Heart left ventricle (tissue), 16 donors: ENCODE measurements at regions not wholly inside any gene's neighbourhood (a gene's known extent, or its start where the extent isn't known, plus 50 kb on each side); places are given as distances from the start of the nearest gene placed in this dataset.
"Not testable (repeated sequence)": the region's sequence is repeated elsewhere in the genome, so short reads cannot be mapped to it uniquely, and the experiment has no call there.

Source experiments
- ATAC-seq, 4 donors: fragments of 200-7000 bp; cut with Tn5 transposase; one replicate each; pipeline ENCODE4 v1.9.1; 2020 to 2022; ENCODE audit warnings: moderate library complexity in 4 of 4, mild to moderate bottlenecking in 3 of 4, moderate number of reproducible peaks in 1 of 4
- DNase-seq, 5 donors: peaks; one replicate each; pipeline ENCODE4 v3.0.0-alpha.2; 2020
- H3K27ac ChIP-seq, 12 donors: fragments of 200-600 bp; sonication (generic) in 4 of 12; one replicate each; pipeline versions ENCODE4 v1.5.0 to v1.8.0; 2016 to 2022; ENCODE audit warnings: mild to moderate bottlenecking in 2 of 12
- H3K27me3 ChIP-seq, 9 donors: fragments of 200-600 bp; sonication (generic) in 2 of 9; one replicate each; pipeline versions ENCODE4 v1.5.1 to v1.8.0; 2016 to 2022; ENCODE audit warnings: mild to moderate bottlenecking in 3 of 9
- H3K36me3 ChIP-seq, 9 donors: fragments of 200-600 bp; sonication (generic) in 2 of 9; one replicate each; pipeline versions ENCODE4 v1.5.0 to v1.8.0; 2018 to 2022; ENCODE audit warnings: mild to moderate bottlenecking in 2 of 9
- H3K4me1 ChIP-seq, 12 donors: fragments of 200-600 bp; sonication (generic) in 4 of 12; one replicate each; pipeline versions ENCODE4 v1.5.0 to v1.8.0; 2016 to 2022; ENCODE audit warnings: mild to moderate bottlenecking in 3 of 12
- H3K4me3 ChIP-seq, 12 donors: fragments of 200-600 bp; sonication (generic) in 4 of 12; one replicate each; pipeline versions ENCODE4 v1.5.0 to v1.8.0; 2017 to 2022; ENCODE audit warnings: mild to moderate bottlenecking in 9 of 12, moderate library complexity in 4 of 12
- H3K9me3 ChIP-seq, 12 donors: fragments of 200-600 bp; sonication (generic) in 4 of 12; one replicate each; pipeline versions ENCODE4 v1.5.0 to v1.8.0; 2016 to 2022; ENCODE audit warnings: mild to moderate bottlenecking in 1 of 12
- CTCF ChIP-seq, 12 donors: fragments of 200-600 bp; sonication (generic) in 4 of 12; IDR thresholded peaks; one replicate each; pipeline versions ENCODE4 v1.5.0 to v1.8.0; 2018 to 2022; ENCODE audit warnings: antibody characterized with exemption in 12 of 12, mild to moderate bottlenecking in 5 of 12
- POLR2A ChIP-seq, 2 donors: fragments of 450-650 bp; IDR thresholded peaks; one replicate each; pipeline ENCODE4 v1.6.1; 2017; ENCODE audit warnings: antibody characterized with exemption in 2 of 2, mild to moderate bottlenecking in 2 of 2, moderate library complexity in 2 of 2
- WGBS, 4 donors: extraction: QIAGEN DNeasy Blood & Tissue Kit in 2 of 4; methylation state at CpG; one replicate each; pipeline versions ENCODE4 v1.1.5 to v1.1.7; 2013 to 2018; 5-methylcytosine and 5-hydroxymethylcytosine counted together
- intact Hi-C, 10 donors: fragments of 100-400 bp; cut with DNase I; formaldehyde crosslinking; loops; one replicate each; pipeline versions ENCODE4 v1.11.1 to v1.14.2; 2022
- donor health status: ischemic (EF 13 %, LVEDD 7.1; RV severe dilation, severe dysfunction).
- donor health status: healthy with polysubstance abuse.
- donor health status: DM: no; HTN: yes; CAD: no.
- donor health status: DM: no; HTN: no; CAD: no.
- donor health status: ischemic (EF 25% LVEDD 6.9; RV normal size, moderate dysfunction).
- donor health status: ischemic (EF 25% LVEDD 5.7; RV mildly dilated, moderate dysfunction).
- donor health status: healthy.
- donor health status: DM: yes; HTN: yes; CAD: no.
- donor health status: ischemic (EF 35%, LVEDD 5.7; RV mildly dilated, moderate dysfunction).
- donor health status: nonischemic (EF 11% LVEDD 7.7; RV severe dilation, severe dysfunction).
- donor health status: DM: yes; HTN: yes; CAD: no.
- donor health status: PGD.
- donor health status: ischemic (EF 29% LVEDD 5.4; RV normal size, mild dysfunction).
- donor health status: nonischemic (EF 23%, LVEDD 6.1; RV moderate dilation, normal function).

- H3K9me3 ChIP-seq: peaks cover 0 to 7% (median 0%) of the 10 kb centered on the region in 12 donors
- TF ChIP-seq POLR2A (IDR thresholded peaks at IDR 0.05): no peak
- no peak for TF ChIP-seq CTCF (IDR thresholded peaks at IDR 0.05)
- H3K4me1 ChIP-seq: no peaks in the 10 kb centered on the region
- H3K4me3 ChIP-seq: no peak overlapping the region
- no peaks in the 10 kb centered on the region for H3K27me3 ChIP-seq
- DNase-seq: no peak
- H3K27ac ChIP-seq: no peak overlapping the region
- 60 to 82% (median 67%) methylated on average over 2 of the region's 2 CpGs for WGBS, 4 donors
- ATAC-seq: no peak
- no peaks in the 10 kb centered on the region for H3K36me3 ChIP-seq
- intact Hi-C loops: no loop called here
These were observed 645.6 kb upstream of the ZNF804A start for GRCh38 chr2:183952741-183953140.

GRCh38 chr2:183963609-183964008, 634.7 kb upstream of the ZNF804A start:
- no peaks in the 10 kb centered on the region for H3K4me1 ChIP-seq
- DNase-seq (no peak), ATAC-seq (no peak)
- TF ChIP-seq CTCF (IDR thresholded peaks at IDR 0.05) (no peak), POLR2A (IDR thresholded peaks at IDR 0.05) (no peak)
- no peak overlapping the region for H3K27ac ChIP-seq
- no peaks in the 10 kb centered on the region for H3K36me3 ChIP-seq
- H3K27me3 ChIP-seq: no peaks in the 10 kb centered on the region
- no peak overlapping the region for H3K4me3 ChIP-seq
- intact Hi-C loops: no loop called here
- WGBS, 4 donors: 46 to 53% (median 47%) methylated on average over 1 of the region's 1 CpG
- H3K9me3 ChIP-seq: no peaks in the 10 kb centered on the region

GRCh38 chr2:183964565-183964964, 633.8 kb upstream of the ZNF804A start:
- Histone ChIP-seq H3K27ac (no peak overlapping the region), H3K4me1 (no peaks in the 10 kb centered on the region), H3K27me3 (no peaks in the 10 kb centered on the region), H3K36me3 (no peaks in the 10 kb centered on the region), H3K9me3 (no peaks in the 10 kb centered on the region), H3K4me3 (no peak overlapping the region)
- intact Hi-C loops: no loop called here
- 66 to 70% (median 67%) methylated on average over 1 of the region's 1 CpG for WGBS, 4 donors
- TF ChIP-seq POLR2A (IDR thresholded peaks at IDR 0.05) (no peak), CTCF (IDR thresholded peaks at IDR 0.05) (no peak)
- DNase-seq: no peak
- ATAC-seq: no peak

GRCh38 chr2:183967756-183968155, 630.6 kb upstream of the ZNF804A start:
- peaks cover 0 to 4% (median 0%) of the 10 kb centered on the region in 12 donors for H3K9me3 ChIP-seq
- H3K36me3 ChIP-seq: no peaks in the 10 kb centered on the region
- WGBS, 4 donors: 88 to 94% (median 90%) methylated on average over 6 of the region's 6 CpGs
- no peak for ATAC-seq
- intact Hi-C loops: loop anchor here in 1 of 10 donors (2.0 kb wide), 1 partner anchor 51 kb away; no protein-coding TSS in a partner anchor
- H3K27ac ChIP-seq: no peak overlapping the region
- no peaks in the 10 kb centered on the region for H3K4me1 ChIP-seq
- TF ChIP-seq POLR2A (IDR thresholded peaks at IDR 0.05): no peak
- no peak for TF ChIP-seq CTCF (IDR thresholded peaks at IDR 0.05)
- no peak overlapping the region for H3K4me3 ChIP-seq
- no peaks in the 10 kb centered on the region for H3K27me3 ChIP-seq
- DNase-seq: no peak

GRCh38 chr2:183975676-183976075, 622.7 kb upstream of the ZNF804A start:
- 87 to 94% (median 89%) methylated on average over 8 of the region's 8 CpGs for WGBS, 4 donors
- ATAC-seq, H3K36me3 ChIP-seq, DNase-seq, H3K4me3 ChIP-seq, H3K4me1 ChIP-seq, H3K27me3 ChIP-seq, H3K27ac ChIP-seq, H3K9me3 ChIP-seq, intact Hi-C loops: not testable (repeated sequence)
